ENCODE measurements at regions not wholly inside any gene's neighbourhood (a gene's known extent, or its start where the extent isn't known, plus 50 kb on each side); places are given as distances from the start of the nearest gene placed in this dataset.

GRCh38 chr1:204740354-204740753 is 54.8 kb upstream of the LRRN2 start (continued):
- no peak for TF ChIP-seq ERG (CRISPR knock-in tag; IDR thresholded peaks at IDR 0.05)
- TF ChIP-seq ZSCAN18 (CRISPR knock-in tag; IDR thresholded peaks at IDR 0.05), result no peak
- TF ChIP-seq TCF7 (CRISPR knock-in tag; IDR thresholded peaks at IDR 0.05; ENCODE audit: low read depth), result no peak
- no peak for TF ChIP-seq NR1H2 (CRISPR knock-in tag; IDR thresholded peaks at IDR 0.05)
- TF ChIP-seq, protein P1, sequence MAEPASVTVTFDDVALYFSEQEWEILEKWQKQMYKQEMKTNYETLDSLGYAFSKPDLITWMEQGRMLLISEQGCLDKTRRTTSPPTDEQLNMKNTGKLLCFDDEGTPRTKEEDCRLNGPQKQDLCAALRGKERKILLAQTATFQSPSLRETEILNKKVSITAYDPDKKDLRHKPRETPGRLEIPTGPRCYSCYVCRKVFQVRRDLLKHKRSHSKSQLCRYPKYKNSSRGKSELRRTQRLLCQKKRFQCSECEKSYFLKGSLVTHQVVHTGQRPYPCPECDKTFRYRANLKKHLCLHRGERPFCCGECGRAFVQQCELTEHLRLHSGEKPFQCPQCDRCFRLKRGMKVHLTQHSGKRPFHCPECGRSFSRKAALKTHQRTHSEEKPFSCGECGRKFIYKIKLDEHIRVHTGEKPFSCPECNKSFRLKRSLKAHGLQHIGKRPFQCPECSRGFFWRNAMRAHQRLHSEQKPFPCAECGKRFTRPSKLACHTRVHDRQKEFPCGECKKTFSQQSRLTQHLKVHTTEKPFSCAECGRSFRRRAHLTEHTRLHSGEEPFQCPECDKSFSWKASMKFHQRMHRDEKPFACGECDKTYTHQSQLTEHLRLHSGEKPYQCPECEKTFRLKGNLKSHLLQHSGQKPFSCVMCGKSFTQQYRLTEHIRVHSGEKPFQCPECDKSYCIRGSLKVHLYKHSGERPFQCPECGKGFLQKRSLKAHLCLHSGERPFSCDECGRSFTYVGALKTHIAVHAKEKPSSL (CRISPR knock-in tag; conservative IDR thresholded peaks at IDR 0.05), result no peak

DNA sequence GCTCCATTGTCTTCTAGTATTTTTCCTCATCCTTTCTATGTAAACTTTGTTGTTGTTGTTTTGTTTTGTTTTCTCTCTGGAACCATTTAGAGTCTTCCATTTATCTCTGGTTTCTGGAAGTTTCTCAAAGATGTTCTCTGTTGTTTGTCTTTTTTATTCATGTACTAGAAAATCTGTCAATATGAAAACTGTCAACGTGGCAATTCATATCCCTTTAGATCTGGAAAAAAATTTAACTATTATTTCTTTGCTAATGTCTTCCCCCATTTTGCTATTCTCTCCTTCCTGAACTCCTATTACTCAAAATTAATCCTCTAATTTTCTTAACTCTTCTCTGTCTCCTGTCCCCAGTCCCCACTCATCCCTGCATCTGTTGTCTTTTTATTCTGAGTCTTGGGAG is 55.9 kb upstream of the LRRN2 start:
- ATAC-seq, result no peak
- Mint-ChIP-seq H3K4me1 (peaks cover 10% of the 10 kb centered on the region), H3K9me3 (peaks cover 23% of the 10 kb centered on the region), H3K27me3 (ENCODE audit: low read depth) (peaks cover 18% of the 10 kb centered on the region; the same call in 1 of the 2 replicates), H3K4me3 (no peak overlapping the region), H3K27ac (no peak overlapping the region), H3K36me3 (peaks cover 12% of the 10 kb centered on the region)
- TF ChIP-seq CBFB (CRISPR knock-in tag; IDR thresholded peaks at IDR 0.05; ENCODE audit: low read depth) (no peak), ETV6 (CRISPR knock-in tag; IDR thresholded peaks at IDR 0.05) (no peak), MAX (CRISPR knock-in tag; IDR thresholded peaks at IDR 0.05) (no peak), STAT6 (CRISPR knock-in tag; conservative IDR thresholded peaks at IDR 0.05; ENCODE audit: low read depth) (no peak), IRF2 (CRISPR knock-in tag; IDR thresholded peaks at IDR 0.05; ENCODE audit: borderline replicate concordance, low read depth) (no peak), SMAD4 (CRISPR knock-in tag; IDR thresholded peaks at IDR 0.05) (no peak), HMGXB4 (CRISPR knock-in tag; IDR thresholded peaks at IDR 0.05) (no peak), ZBTB21 (CRISPR knock-in tag; IDR thresholded peaks at IDR 0.05; ENCODE audit: borderline replicate concordance) (no peak), HMGA2 (CRISPR knock-in tag; IDR thresholded peaks at IDR 0.05) (no peak), NFYB (CRISPR knock-in tag; conservative IDR thresholded peaks at IDR 0.05; ENCODE audit: low read depth) (no peak)
- TF ChIP-seq, protein P2, sequence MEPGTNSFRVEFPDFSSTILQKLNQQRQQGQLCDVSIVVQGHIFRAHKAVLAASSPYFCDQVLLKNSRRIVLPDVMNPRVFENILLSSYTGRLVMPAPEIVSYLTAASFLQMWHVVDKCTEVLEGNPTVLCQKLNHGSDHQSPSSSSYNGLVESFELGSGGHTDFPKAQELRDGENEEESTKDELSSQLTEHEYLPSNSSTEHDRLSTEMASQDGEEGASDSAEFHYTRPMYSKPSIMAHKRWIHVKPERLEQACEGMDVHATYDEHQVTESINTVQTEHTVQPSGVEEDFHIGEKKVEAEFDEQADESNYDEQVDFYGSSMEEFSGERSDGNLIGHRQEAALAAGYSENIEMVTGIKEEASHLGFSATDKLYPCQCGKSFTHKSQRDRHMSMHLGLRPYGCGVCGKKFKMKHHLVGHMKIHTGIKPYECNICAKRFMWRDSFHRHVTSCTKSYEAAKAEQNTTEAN (CRISPR knock-in tag; IDR thresholded peaks at IDR 0.05), result no peak
- CTCF ChIA-PET, result interaction anchor here (0.9 to 1.3 kb wide), 2 partner anchors 22 to 175 kb away, joined by 3 read pairs; no protein-coding TSS in a partner anchor
- no peak for DNase-seq (ENCODE audit: low spot score)
- POLR2A ChIA-PET, result no interaction called here
